Adrenal gland (tissue), 9 donors: ENCODE measurements at regions not wholly inside any gene's neighbourhood (a gene's known extent, or its start where the extent isn't known, plus 50 kb on each side); places are given as distances from the start of the nearest gene placed in this dataset.

Experiments used
- DNase-seq, 7 donors: peaks; one replicate each; pipeline ENCODE4 v3.0.0-alpha.2; 2019 to 2020
- H3K27ac ChIP-seq, 5 donors: fragments of 200-600 bp; sonication (generic) in 4 of 5; 1 replicate in 3 of 5; 2 replicates in 2 of 5; pipeline versions ENCODE4 v1.5.1 to v1.8.0; 2016 to 2020; ENCODE audit warnings: mild to moderate bottlenecking in 1 of 5
- H3K27me3 ChIP-seq: fragments of 200-600 bp; 2 replicates; pipeline ENCODE4 v1.8.0; 2021
- H3K36me3 ChIP-seq, 2 donors: fragments of 200-600 bp; replicated peaks in 1 of 2; 1 replicate in 1 of 2; 2 replicates in 1 of 2; pipeline versions ENCODE4 v1.5.1 to v1.8.0; 2018 to 2022
- H3K4me1 ChIP-seq, 2 donors: fragments of 200-600 bp; replicated peaks in 1 of 2; 1 replicate in 1 of 2; 2 replicates in 1 of 2; pipeline versions ENCODE4 v1.5.1 to v1.8.0; 2018 to 2021
- H3K4me3 ChIP-seq, 4 donors: fragments of 200-600 bp; sonication (generic) in 3 of 4; one replicate each; pipeline ENCODE4 v1.5.1; 2016 to 2018
- H3K9me3 ChIP-seq, 3 donors: fragments of 200-600 bp; sonication (generic) in 1 of 3; replicated peaks in 1 of 3; 1 replicate in 2 of 3; 2 replicates in 1 of 3; pipeline versions ENCODE4 v1.5.1 to v1.8.0; 2016 to 2021
- CTCF ChIP-seq, 6 experiments: fragments of 450-650 bp in 4 of 6; fragments of 200-600 bp in 2 of 6; sonication (generic) in 1 of 6; IDR thresholded peaks; 1 replicate in 5 of 6; 2 replicates in 1 of 6; pipeline versions ENCODE4 v1.5.1 to v1.8.0; 2016 to 2021; ENCODE audit warnings: antibody characterized with exemption in 6 of 6, mild to moderate bottlenecking in 2 of 6, moderate library complexity in 1 of 6
- POLR2A ChIP-seq, 2 donors: fragments of 450-650 bp; IDR thresholded peaks; one replicate each; pipeline ENCODE4 v1.6.1; 2017; ENCODE audit warnings: antibody characterized with exemption in 2 of 2, mild to moderate bottlenecking in 2 of 2, moderate library complexity in 1 of 2
- WGBS, 4 donors: extraction: QIAGEN DNeasy Blood & Tissue Kit in 2 of 4; methylation state at CpG; one replicate each; pipeline versions ENCODE4 v1.1.5 to v1.1.7; 2013 to 2017; 5-methylcytosine and 5-hydroxymethylcytosine counted together
- intact Hi-C, 2 donors: fragments of 100-400 bp; cut with DNase I; formaldehyde crosslinking; loops; one replicate each; pipeline versions ENCODE4 v1.14.1 to v1.15.0; 2022 to 2023
- donor health status: healthy with polysubstance abuse.
- donor health status: Bipolar disorder and iron deficiency.
- donor health status: DM: yes; HTN: yes; CAD: no.
- donor health status: DM: no; HTN: no; CAD: no.
- donor health status: DM: no; HTN: no; CAD: no.

- no peaks in the 10 kb centered on the region for H3K4me1 ChIP-seq
- H3K27ac ChIP-seq = no peak overlapping the region
- intact Hi-C loops = no loop called here
- H3K4me3 ChIP-seq = no peak overlapping the region
- no peaks in the 10 kb centered on the region for H3K36me3 ChIP-seq
- no peaks in the 10 kb centered on the region for H3K9me3 ChIP-seq
- WGBS, 4 donors = 78 to 90% methylated on average over 1 of the region's 1 CpG; no CpG with 5 or more reads in 2 of the 4 donors
- DNase-seq = no peak
- no peak for TF ChIP-seq CTCF (IDR thresholded peaks at IDR 0.05)
- TF ChIP-seq POLR2A (IDR thresholded peaks at IDR 0.05) = no peak
- no peaks in the 10 kb centered on the region for H3K27me3 ChIP-seq
Measured at GRCh38 chr10:83987216-83987615, 152.1 kb upstream of the GHITM start.

- intact Hi-C loops = no loop called here
- no peaks in the 10 kb centered on the region for H3K4me1 ChIP-seq
- no peaks in the 10 kb centered on the region for H3K36me3 ChIP-seq
- no peaks in the 10 kb centered on the region for H3K9me3 ChIP-seq
- WGBS, 4 donors = 87 to 93% (median 90%) methylated on average over 1 of the region's 1 CpG
- DNase-seq = no peak
- H3K4me3 ChIP-seq = no peak overlapping the region
- no peak overlapping the region for H3K27ac ChIP-seq
- TF ChIP-seq POLR2A (IDR thresholded peaks at IDR 0.05) = no peak
- no peak for TF ChIP-seq CTCF (IDR thresholded peaks at IDR 0.05)
- no peaks in the 10 kb centered on the region for H3K27me3 ChIP-seq
Measured at GRCh38 chr10:83988435-83988834, 150.9 kb upstream of the GHITM start.

DNA sequence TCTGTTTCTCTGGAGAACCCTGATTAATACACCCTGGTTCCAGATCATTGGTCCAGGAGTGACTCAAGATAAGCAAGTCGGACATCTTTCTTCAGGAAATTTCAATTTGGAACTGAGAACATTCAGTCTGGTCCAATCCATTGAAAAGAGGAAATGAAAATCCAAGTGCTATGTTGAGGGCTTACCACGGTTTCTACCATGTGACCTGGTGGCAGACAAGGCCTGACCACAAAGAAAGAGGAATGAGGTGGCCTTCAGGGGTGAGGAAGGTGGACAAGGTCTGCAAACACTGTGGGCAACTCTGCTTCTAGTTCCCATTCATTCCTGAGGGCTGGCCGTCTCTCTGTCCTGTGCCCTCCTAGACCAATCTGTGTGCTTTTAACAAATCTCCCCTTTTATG, 149.2 kb upstream of the GHITM start:
- Histone ChIP-seq H3K27me3 (no peaks in the 10 kb centered on the region), H3K27ac (no peak overlapping the region), H3K4me1 (no peaks in the 10 kb centered on the region), H3K4me3 (no peak overlapping the region), H3K9me3 (no peaks in the 10 kb centered on the region), H3K36me3 (no peaks in the 10 kb centered on the region)
- DNase-seq = peak in 1 of 7 donors; percentile 2
- TF ChIP-seq CTCF (IDR thresholded peaks at IDR 0.05) (no peak), POLR2A (IDR thresholded peaks at IDR 0.05) (no peak)
- 67 to 76% (median 70%) methylated on average over 3 of the region's 3 CpGs for WGBS, 4 donors
- intact Hi-C loops = no loop called here

DNA sequence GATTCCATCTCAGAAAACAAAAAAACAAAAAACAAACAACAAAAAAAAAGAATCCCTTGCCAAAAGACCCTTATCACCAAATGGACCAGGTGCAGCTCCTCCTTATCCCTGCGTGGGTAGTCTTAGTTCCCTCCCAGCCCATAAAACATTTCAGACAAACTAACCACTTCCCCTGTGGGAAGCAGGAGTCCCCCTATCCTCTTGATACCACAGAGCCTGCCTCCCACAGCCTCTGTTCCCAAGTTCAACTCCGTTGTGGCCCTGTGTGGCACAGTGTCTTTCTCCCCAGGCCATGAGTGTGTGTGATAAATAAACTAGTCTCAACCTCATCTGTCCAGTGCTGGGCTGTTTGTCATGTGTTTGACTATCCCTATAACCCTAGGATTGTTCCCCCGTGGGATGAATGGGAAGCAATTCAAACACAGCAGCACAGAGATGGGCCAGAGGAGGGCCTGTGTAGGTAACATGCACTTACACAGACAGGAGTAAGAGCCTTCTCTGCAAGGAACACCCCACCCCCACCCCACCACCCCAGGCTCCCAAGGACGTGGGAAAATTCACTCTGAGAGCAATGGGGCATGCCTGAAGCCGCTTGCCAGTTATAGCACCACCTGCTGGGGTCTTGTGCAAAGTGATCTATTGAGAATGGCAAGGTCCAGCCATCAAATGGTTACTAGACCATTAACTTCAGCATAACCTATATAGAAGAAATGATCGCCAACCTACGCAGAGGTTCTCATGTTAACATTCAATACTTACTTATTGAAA, 147.1 kb upstream of the GHITM start:
- Histone ChIP-seq H3K36me3 (no peaks in the 10 kb centered on the region), H3K4me3 (no peak overlapping the region), H3K27me3 (no peaks in the 10 kb centered on the region), H3K27ac (no peak overlapping the region), H3K9me3 (no peaks in the 10 kb centered on the region), H3K4me1 (no peaks in the 10 kb centered on the region)
- TF ChIP-seq POLR2A (IDR thresholded peaks at IDR 0.05) (no peak), CTCF (IDR thresholded peaks at IDR 0.05) (peak in 1 of 6 experiments; percentile 21)
- intact Hi-C loops = no loop called here
- WGBS, 4 donors = 56 to 70% (median 61%) methylated on average over 6 to 7 of the region's 7 CpGs
- peak in 4 of 7 donors; percentile 10 to 25 (median 18) for DNase-seq
